ENCODE measurements at regions not wholly inside any gene's neighbourhood (a gene's known extent, or its start where the extent isn't known, plus 50 kb on each side); places are given as distances from the start of the nearest gene placed in this dataset.

DNA sequence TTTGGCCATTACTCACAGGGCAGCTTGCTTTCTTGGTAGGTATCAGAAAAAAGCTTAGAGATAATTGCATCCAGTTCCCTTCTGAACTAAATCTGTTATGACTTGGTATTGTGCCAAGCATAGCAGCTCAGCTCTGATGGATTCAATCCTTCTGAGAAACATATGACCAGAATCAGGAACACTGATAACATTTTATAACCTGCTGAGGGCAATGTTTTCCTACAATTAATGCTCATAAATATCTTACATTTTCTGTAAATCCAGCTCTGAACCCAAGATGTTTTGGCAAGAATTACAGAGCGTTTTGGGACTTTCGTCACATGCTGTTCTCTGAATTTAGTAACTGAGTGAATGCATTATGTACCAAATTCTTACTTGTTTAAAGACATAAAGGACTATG is 167.8 kb downstream of the KIF20B start:
- TF ChIP-seq SP4 (CRISPR knock-in tag; IDR thresholded peaks at IDR 0.05) (no peak), KMT2B (CRISPR knock-in tag; IDR thresholded peaks at IDR 0.05) (no peak), REPIN1 (CRISPR knock-in tag; IDR thresholded peaks at IDR 0.05; ENCODE audit: borderline replicate concordance, low read depth) (no peak), SNRNP70 (IDR thresholded peaks at IDR 0.05; ENCODE audit: low read depth, low read length) (no peak)

All from HepG2 (cell line).